NCI-H146 treated with DMSO at 0.1 percent for 48 hours (cell line): ENCODE measurements at regions not wholly inside any gene's neighbourhood (a gene's known extent, or its start where the extent isn't known, plus 50 kb on each side); places are given as distances from the start of the nearest gene placed in this dataset.

Source experiments
- DNase-seq: peaks from one replicate; lab custom pipeline; 2025; ENCODE audit not compliant: unreplicated experiment; lab: John Stamatoyannopoulos, UW

DNA sequence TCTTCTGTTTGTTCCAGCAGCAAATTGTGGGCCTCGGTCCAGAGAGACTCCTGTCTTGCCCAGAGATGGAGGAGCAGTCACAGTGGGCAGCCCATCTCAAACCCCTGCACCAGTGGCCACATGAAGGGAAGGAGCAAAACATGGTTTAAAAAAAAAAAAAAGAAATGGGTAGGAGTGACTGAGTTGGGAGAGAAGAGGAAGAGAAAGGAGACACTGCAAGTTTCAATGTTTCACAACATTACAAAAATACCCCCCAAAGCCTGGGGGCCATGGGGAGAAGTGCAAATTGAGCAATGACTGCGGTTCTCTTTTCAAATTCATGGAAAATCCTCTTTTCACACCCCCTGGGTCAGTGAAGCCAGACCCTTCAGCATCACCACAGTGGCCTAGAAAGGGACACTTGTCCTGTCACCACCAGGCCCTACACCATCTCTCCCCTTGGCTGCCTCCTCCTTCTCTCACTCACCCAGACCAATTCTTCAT, 117.1 kb downstream of the ZFP36L2 start:
- no peak for DNase-seq

DNA sequence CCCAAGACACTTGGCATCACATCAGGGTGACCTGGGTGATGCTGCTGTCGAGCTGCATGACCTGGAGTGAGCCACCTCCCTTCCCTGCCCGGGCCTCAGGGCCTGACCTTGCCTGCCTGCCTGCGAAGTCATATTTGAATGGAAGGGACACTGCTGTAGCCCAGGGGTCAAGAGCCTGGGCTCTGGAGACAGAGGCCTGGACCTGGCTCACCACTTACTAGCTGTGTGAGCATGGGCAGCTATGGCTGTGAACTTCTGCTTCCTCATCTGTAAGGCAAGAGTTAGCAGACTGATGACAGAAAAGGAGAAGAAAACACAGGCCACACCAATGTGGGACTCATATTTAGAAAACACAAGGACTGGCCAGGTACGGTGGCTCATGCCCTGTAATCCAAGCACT, 118.7 kb downstream of the ZFP36L2 start:
- DNase-seq: no peak

DNA sequence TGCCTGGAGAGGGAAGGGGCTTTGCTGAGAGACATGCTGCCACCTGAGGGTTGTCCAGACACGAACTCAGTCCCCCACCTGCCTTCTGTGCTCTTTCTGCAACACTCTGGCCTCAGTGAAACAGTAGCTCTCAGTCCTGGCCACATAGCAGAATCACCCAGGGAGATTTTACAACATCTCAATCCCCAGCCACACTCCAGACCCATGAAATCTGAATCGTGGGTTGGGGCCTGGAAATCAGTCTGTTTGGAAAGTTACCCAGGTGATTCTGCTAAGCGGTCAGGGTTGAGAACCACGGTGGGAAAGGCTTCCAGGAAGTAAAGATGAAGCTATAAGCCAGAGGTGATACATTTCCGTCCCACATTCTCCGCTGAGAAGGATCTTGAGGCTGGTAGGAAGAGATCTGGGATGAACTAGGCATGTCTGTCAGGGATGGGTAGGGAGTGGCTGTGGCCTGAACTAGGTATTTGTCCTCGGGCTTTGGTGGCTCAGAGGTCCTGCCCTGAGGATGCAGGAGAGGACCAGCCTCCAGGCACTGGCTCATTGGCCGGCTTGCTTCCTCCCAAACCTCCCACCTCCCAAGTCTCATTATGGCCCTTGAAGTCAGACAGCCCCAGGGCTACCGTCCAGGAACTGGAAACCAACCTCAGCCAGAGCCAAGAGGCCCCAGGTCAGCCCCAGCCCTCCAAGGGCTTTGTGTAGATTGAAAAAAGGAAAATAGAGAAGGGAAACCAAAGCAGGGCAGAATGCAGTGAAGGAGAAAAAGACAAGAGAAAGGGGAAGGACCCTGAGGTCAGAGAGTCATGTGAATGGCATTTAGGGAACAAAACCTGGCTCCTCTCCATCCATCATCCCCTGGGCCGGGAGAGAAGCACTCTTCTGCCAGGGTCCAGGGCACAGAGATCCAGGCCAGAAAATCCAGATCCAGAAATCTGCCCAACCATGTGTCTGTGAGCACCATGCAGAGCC, 119.6 kb downstream of the ZFP36L2 start:
- no peak for DNase-seq

DNA sequence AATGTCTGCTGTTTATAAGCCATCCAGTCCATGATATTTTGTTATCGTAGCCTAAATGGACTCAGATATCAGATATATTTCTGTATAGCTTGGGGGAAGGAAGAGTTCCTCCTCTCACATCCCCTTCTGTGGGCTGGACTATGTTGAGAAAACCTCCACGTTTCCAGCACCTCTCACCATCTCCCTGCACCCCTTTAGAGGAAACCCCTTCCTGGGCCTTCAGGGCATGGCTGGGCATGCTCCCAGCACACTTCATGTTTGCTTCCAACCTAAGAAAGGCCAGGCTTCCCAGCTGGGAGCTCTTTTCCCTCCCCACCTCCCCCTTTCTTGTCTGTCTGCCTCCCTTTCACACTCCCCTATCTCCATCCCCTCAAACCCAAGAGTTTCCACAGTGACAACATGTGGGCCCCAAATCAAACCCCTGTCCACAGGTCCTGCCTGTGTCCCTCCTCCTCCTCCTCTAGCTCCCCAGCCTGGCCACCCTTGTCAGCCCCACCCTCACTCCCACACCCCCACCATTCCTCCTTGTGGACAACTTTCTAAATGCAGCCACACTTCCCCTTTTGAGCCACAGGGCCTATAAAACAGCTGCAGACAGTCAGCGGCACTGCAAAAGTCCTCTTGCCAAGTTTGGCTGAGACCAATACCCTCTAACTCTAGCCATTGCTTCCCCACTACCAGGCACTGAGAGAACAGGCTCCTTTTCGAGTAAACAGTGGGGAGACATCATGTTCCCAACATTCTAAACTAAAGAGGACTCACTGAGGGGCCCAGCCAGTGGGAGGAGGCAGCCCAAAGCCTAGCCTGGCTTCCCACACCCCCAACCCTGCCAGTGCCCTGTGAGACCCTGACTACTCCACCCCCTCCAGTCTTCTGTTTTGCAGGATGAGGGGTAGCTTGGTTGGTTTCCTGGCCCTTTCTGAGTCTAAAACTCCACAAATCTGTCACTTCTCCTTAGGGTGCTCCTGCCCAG, 120.5 kb downstream of the ZFP36L2 start:
- DNase-seq: no peak

DNA sequence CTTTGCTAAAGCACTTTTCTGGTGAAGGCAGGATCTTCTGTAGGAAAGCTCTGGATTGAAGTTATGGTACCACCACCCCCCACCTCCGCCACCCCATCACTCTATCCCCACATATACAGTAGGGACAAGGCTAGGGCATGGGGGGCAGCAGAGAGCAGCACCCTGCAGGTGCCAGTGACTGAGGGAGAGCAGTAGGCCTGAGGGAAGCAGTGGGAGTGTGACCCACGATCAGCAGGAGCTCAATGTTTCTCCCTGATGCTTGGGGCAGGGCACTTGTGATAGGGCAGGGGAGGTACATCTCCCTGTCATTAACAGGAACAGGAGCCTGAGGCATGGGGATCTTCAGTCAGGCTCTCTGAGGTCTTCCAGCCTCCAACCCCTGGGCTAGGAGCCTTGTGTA, 121.6 kb downstream of the ZFP36L2 start:
- DNase-seq: no peak

DNA sequence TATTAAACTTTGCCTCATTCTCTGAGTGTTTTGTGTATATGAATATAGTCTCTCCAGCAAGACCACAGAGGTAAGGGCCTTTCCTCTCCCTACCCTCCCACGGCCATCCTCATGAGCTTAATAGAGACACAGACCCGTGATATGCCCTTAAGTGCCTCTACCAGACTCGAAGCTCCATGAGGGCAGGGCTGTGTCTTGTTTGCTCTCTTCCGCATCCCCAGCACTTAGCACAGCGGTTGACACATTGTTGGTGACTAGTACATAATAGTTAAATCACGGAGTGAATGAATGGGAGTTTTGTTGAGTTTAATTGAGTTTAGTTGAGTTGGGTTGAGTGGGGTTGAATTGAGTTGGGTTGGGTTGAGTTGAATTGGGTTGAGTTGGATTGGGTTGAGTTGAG, 122.3 kb downstream of the ZFP36L2 start:
- no peak for DNase-seq

DNA sequence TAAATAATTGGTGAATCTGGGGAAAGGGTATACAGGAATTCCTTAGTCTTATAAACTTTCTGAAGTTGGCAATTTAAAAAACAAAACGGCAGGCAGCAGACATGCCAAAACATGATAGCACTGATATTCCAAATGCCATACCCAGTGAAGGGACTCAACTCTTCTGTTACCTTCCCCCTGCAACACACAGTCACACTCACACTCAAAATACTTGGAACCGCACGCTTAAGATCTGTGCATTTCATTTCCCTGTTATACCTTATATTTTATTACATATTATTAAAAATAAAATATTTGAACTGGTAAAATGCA, 123.4 kb downstream of the ZFP36L2 start:
- no peak for DNase-seq

DNA sequence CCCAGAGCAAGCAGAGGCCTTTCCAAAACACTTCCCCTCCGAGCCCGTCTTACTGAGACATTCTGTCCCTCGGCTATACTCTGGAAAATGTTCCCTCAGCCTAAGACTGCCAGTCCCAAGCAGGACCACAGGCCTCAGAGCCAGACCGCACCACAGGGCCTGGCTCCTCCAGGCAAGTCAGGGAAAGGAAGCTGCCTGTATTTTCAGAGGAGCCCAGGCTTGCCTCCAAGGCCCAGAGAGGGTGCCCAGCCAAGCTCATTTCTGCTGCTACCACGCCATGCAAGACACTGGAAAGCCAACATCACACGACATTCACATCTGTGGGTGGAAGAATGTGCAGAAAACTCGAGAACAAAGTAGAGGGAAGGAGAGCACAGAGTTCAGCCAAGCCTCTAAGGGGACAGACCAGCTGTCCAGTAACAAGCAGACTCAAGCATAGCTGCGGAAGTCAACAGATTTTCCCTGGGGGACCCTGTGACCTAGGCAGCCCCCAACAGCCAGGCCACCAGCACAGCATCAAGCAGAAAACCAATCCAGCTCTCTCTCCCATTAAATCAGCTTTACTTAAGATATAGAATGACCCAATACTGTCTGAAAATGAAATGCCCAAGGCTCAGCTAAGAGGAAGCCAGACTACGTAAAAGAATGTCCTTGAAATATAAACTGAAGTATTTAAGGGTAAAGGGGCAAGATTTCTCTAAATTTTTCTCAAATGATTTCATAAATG, 123.9 kb downstream of the ZFP36L2 start:
- no peak for DNase-seq

DNA sequence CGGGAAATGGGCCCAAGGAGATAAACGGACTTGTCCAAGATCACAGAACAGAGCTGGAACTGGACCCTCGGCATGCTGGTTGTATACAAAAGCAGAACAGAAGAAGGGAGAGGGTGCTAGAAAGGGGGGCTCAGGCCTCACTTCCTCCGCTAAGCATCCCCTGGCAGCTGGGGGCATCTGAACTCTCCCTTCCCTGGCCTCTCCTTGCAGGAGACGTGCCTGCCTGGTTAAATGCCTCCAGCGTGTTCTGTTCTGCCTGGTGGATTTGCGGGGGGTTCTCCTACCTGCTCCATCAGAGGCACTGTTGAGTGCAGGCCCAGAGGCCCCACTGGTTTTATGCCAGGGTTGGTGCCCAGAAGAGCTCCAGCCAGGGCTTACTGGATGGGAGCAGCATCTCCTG, 124.7 kb downstream of the ZFP36L2 start:
- no peak for DNase-seq

DNA sequence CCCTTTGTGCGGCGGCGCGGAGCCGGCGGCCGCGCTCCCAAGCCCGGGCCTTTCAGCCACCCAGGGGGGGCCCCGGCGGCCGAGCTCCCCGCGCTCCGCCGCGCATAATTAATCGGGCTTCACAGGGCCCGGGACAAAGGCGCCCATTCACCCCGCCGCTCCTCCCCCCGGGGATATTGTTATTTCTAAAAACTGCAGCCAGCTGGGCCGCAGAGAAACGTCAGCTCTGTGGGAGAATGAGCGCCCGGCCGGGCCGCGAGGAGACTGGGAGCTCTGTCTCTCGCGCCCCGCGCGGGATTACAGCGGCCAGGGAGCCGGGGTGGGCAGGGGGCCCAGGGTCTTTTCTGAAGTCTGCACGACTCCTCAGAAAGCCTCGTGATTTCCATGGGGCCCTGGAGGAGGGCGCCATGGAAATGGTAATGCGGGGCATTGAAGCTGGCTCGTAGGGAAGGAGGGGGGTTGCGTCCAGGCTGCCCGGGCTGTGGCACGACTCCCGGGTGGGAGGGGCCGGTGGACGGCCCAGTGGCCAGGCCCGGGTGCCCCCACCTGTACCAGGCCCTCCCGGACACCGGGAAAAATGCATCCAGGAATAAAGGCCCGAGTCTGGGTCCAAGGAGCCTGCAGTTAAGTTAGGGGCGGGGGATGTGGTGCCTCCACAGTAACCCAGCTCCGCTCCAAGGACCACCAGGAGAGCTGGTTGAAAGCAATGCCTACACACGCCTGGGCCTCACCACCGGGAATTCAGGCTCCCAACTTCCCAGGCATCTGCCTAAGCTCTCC, 125.3 kb downstream of the ZFP36L2 start:
- DNase-seq: no peak

DNA sequence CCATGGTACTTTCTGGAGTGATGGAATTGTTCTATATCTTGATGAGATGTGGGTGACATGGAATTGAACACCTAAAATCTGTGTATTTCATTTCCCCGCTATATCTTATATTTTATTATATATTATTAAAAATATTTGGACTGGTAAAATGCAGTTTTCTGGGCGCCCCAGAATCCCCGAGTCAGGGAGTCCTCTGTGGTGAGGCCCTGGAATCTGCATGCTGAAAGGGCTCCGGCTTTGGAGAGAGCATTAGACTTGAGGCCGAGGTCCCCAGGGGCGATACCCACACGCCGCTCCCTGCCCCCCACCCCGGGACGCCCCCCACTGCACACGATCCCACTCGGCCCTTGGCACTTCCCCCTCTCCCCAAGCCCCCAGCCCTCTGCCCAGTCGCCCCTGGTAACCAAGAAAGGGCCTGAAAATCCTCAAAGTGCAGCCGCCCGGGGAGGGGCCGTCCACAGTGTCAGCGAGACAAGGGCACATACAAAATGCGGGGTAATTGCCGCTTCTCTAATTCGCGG, 126.0 kb downstream of the ZFP36L2 start:
- DNase-seq: no peak

DNA sequence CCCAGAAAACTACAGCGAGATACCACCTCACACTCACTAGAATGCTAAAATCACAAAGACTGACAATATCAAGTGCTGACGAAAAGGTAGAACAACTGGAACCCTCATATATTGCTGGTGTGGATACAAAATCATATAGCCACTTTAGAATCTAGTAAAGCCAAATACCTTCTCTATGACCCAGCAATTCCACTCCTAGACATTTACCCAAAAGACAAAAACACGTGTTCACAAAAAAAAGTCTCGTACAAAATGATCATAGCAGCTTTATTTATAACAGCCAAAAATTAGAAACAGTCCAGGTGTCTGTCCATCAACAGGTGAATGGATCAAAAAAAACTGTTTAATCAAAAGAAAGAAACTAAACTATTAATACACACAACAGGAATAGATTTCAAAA, 126.6 kb downstream of the ZFP36L2 start:
- DNase-seq: no peak

DNA sequence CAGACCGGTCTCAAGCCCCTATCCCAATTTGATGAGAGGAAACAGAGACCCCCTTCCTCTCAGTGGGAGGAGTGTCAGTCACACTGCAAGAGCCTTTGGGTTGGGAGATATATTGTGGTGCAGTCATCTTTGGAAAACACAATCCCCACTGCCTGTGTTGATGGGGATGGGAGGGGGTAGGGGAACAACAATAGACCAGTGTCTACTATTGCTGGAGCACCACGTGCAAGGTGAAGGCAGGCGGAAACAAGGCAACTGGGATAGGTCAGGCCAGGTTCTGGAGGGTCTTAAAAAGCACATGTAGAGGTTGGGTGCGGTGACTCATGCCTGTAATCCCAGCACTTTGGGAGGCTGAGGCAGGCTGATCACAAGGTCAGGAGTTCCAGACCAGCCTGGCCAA, 127.9 kb downstream of the ZFP36L2 start:
- no peak for DNase-seq

DNA sequence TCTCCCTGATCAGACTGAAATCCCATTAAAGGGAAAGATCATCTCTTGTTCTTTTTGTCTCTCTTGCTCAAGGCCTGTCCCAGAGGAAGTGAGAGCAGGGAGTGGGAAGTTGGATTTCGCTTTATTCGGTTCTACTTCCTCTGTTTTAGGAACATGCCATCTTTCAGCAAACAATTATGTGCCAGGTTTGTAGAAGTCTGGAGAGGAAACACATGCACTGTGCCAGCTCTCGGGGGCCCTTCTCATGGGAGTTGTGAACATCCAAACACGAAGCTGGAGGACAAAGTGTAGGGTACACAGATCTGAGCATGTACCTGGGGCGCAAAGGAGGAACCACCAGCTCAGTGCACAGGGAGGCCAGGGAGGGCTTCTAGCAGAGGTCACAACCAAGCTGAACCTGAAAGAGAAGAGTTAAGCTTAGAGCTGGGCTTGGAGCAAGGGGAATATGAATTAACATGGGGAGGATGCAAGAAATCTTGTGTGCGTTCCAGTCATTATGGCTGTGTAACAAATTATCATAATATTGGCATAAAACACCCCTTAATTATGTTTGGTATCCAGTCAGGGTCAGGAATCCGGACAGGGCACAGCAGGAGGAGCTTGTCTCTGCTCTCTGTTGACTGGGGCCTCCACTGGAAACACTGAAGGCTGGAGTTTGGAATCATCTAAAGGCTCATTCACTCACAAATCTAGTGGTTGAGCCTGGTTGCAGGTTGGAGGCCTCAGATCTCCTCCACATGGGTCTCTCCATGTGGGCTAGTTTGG, 128.6 kb downstream of the ZFP36L2 start:
- DNase-seq: no peak

DNA sequence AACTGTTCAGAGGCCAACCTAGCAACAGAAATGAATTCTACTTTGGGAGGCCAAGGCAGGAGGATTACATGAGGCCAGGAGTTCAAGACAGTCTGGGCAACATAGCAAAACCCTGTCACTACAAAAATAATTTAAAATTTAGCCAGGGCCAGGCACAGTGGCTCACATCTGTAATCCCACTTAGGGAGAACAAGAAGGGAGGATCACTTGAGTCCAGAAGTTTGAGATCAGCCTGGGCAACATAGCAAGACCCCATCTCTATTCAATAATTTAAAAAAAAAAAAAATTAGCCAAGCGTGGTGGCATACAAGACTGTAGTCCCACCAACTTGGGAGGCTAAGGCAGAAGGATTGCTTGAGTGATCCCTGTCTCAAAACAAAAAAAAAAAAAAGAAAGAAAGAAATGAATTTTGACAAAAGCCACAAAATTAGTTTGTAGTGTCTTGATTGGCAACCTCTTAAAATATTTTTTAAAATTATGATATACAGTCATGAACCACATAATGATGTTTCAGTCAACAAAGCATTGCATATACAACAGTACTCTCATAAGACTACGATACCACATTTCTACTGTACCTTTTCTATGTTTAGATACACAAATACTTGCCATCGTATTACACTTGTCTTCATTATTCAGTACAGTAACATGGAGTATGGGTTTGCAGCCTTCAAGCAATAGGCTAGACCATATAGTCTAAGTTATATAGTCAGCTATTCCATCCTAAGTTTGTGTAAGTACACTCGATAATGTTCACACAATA, 130.7 kb downstream of the ZFP36L2 start:
- no peak for DNase-seq

DNA sequence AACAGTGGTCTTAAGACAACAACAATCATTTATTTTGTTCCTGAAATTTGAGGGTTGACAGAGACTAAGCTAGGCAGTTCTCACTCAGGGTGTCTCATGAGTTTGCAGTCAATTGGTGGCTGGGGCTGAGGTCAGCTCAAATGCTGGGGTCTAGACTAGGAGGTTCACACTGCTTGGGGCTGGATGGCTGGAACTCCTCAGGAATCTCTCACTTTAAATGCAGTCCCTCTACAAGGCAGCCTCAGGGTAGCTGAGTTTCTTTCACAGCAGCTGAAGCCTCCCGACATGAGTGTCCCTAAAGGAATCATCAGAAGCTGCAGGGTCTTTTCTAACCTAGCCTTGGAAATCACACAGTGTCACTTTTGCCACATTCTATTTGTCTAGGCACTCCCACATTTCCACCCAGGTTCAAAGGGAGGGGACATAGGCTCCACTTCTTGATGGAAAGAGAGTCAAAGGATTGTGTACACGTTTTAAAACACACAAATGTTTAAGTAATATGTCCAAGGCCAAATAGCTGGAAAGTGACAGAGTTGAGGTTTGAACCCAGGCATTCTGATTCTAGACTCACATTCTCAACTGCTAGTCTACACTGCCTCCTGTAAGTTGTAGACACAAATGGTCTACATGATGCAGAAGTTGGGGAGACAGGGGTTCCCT, 133.8 kb downstream of the ZFP36L2 start:
- no peak for DNase-seq

DNA sequence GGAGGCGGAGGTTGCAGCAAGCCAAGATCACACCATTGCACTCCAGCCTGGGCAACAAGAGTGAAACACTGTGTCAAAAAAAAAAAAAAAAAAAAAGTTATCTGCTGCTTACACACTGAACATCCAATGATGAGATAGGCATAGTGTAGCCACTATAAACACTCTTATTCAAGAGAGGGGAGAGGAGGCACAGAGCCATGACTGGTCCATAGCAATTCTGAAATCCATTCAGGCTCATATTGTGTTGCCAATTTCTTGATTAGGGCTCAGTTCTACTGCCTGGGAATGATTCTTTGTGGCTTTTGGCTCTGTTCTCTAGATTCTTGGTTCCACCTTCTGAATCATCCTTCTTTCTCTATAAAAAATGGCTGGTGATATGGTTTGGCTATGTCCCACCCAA, 136.1 kb downstream of the ZFP36L2 start:
- no peak for DNase-seq
